Mesodermal cell (in vitro differentiated cells): ENCODE measurements at regions not wholly inside any gene's neighbourhood (a gene's known extent, or its start where the extent isn't known, plus 50 kb on each side); places are given as distances from the start of the nearest gene placed in this dataset.

ENCODE experiments used
- H3K27ac ChIP-seq: 2 replicates; pipeline ENCODE4 v1.7.0; 2013; ENCODE audit warnings: mild to moderate bottlenecking, low read depth, low read length, moderate library complexity; ENCODE audit not compliant: severe bottlenecking
- H3K36me3 ChIP-seq: 2 replicates; pipeline ENCODE4 v1.7.1; 2013; ENCODE audit warnings: mild to moderate bottlenecking, low read length, moderate library complexity; ENCODE audit not compliant: control insufficient read depth, insufficient read depth
- H3K4me1 ChIP-seq: one replicate; pipeline ENCODE4 v1.7.1; 2013; ENCODE audit warnings: mild to moderate bottlenecking, low read length; ENCODE audit not compliant: insufficient read depth, control insufficient read depth, poor library complexity, severe bottlenecking
- H3K4me3 ChIP-seq: 2 replicates; pipeline ENCODE4 v1.7.0; 2013; ENCODE audit warnings: low read length, control low read depth, mild to moderate bottlenecking; ENCODE audit not compliant: insufficient read depth, poor library complexity, severe bottlenecking; ENCODE audit errors: extremely low read depth
- H3K9me3 ChIP-seq: 2 replicates; pipeline ENCODE4 v1.7.1; 2013; ENCODE audit warnings: mild to moderate bottlenecking, low read length, moderate library complexity; ENCODE audit not compliant: control insufficient read depth
- WGBS, 2 experiments: methylation state at CpG; one replicate each; pipeline ENCODE4 v1.1.5; 2013; ENCODE audit warnings: missing lambda C conversion rate in 2 of 2; ENCODE audit not compliant: insufficient coverage in 2 of 2; 5-methylcytosine and 5-hydroxymethylcytosine counted together

GRCh38 chr11:134519788-134520187 is 107.7 kb upstream of the B3GAT1 start:
- Histone ChIP-seq H3K27ac (no peak overlapping the region), H3K4me1 (no peaks in the 10 kb centered on the region), H3K9me3 (no peaks in the 10 kb centered on the region), H3K4me3 (no peak overlapping the region), H3K36me3 (no peaks in the 10 kb centered on the region)
- 54 to 68% methylated on average over 3 to 7 of the region's 7 CpGs for WGBS, 2 experiments

DNA sequence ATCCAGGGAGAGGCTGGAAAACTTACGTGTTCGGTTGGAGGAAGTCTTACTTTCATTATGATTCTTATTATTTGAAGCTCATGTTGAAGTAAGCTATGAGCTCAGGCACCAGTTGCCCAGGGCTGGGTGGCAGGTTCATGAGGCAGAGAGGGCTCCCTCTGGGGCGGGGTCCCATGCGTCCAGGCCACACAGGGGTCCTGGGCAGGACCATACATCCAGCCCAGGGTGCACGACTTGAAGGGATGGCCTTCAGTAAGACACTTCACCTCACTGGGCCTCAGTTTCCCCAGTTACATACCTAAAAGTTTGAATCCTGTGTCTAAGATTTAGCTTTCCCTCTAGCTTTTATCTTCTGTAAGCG is 107.3 kb upstream of the B3GAT1 start:
- no peaks in the 10 kb centered on the region for H3K4me1 ChIP-seq

DNA sequence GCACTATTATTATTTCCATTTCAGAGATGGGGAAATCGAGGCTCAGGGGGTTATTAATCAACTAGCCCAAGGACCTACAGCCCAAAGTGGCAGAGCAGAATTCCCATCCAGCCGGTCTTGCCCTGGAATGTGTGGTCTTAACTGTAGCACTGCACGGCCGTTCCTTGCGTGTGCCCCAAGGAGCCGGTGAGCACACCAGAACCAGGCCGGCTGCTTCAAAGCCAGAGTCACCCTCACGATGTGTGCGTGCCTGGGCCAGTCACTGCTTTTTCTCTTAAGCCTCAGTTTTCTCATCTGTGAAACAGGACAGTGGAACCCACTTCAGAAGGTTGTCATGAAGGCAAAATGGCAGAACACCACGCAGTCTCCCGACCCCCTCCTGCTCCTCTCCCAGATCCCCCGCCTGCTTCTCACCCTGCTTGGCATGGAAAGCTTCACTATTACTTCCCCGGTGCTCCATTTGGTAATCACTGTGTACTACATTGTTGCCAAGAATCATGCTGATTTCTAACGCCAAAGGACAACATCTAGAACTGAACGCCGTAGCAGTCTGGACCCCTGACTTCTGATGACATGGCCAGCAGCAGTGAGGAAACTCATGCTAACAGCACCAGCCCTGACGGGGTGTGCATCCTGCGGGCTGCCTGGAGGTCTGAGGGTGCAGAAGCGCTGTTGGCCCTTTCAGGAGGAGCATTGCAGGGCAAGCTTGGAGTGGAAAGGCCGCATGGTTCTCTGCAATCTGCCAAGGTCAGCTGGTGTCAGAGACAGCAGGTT is 106.8 kb upstream of the B3GAT1 start:
- no peaks in the 10 kb centered on the region for H3K9me3 ChIP-seq
- H3K4me1 ChIP-seq, result no peaks in the 10 kb centered on the region
- no peak overlapping the region for H3K27ac ChIP-seq
- 91 to 96% methylated on average over 19 of the region's 20 CpGs for WGBS, 2 experiments
- H3K4me3 ChIP-seq, result no peak overlapping the region
- H3K36me3 ChIP-seq, result no peaks in the 10 kb centered on the region

More for the DNA sequence above, 107.3 kb upstream of the B3GAT1 start:
- H3K4me3 ChIP-seq, result no peak overlapping the region
- no peak overlapping the region for H3K27ac ChIP-seq
- WGBS, 2 experiments, result 80 to 94% methylated on average over 4 to 6 of the region's 6 CpGs
- no peaks in the 10 kb centered on the region for H3K36me3 ChIP-seq
- no peaks in the 10 kb centered on the region for H3K9me3 ChIP-seq

DNA sequence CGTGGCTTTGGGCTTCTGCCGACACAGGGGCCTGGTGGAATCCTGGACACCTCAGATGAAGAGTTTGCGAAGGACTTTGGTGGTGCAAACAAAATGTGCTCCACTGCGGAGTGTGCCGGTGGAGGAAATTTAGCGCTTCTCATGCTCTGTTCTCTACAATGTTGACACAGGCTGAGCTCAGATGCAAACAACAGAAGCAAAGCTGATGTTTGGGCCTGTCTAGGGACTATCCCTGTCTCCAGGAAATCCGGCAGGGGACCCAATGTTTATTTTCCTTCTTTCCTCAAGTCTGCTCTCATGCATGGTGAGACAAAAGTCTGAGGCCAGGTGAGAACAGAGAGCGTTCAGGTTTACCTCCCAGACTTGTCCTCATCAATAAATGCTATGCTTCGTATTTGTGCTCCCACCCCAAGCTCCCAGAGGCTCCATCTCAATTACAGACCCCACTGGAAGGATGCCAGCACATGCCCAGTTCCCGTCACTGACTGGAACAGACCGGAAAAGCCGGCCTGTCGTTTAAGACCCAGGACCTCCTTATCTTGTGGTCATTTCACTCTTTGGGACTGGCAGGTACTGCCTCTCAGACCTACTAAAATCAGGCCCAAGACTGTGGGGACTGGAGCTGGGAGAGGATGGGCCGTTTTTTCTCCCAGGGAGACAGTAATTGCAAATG is 105.7 kb upstream of the B3GAT1 start:
- Histone ChIP-seq H3K4me1 (no peaks in the 10 kb centered on the region), H3K4me3 (no peak overlapping the region), H3K36me3 (no peaks in the 10 kb centered on the region), H3K27ac (no peak overlapping the region), H3K9me3 (no peaks in the 10 kb centered on the region)
- WGBS, 2 experiments, result 90 to 91% methylated on average over 13 to 14 of the region's 14 CpGs

DNA sequence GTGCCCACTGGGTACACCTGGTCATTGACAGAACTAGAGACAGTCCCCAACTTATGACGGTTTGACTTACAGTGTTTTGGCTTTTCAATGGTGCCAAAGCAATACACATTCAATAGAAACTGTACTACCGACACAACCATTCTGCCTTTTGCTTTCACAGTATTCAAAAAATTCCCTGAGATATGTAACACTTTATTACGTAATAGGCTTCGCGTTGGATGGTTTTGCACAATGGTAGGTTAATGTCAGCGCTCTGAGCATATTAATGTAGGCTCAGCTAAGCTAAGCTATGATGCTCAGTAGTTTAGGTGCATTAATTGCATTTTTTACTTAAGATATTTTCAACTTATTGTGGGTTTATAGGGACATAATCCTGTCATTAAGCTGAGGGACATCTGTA is 105.1 kb upstream of the B3GAT1 start:
- 89 to 90% methylated on average over 5 to 6 of the region's 6 CpGs for WGBS, 2 experiments
- Histone ChIP-seq H3K36me3 (no peaks in the 10 kb centered on the region), H3K4me1 (no peaks in the 10 kb centered on the region), H3K4me3 (no peak overlapping the region), H3K27ac (no peak overlapping the region), H3K9me3 (no peaks in the 10 kb centered on the region)

DNA sequence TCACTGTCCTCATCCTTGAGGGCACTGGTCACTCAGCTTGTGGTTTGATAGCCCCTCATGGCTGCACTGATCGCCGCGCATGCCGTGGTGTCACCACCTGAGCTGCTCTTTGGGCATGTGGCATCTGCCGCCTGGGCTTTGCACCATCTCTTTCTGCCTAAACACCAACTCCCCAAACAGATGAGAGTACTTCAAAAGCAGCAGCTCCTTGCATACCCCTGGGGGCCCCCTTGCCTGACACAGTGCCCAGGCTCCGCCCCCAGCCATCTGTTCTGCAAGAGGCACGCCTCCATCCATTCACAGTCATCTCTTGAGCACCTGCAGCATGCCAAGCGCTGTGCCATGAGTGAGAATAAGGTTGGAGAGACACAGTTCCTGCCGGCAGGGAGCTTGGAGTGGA is 104.5 kb upstream of the B3GAT1 start:
- H3K4me1 ChIP-seq, result no peaks in the 10 kb centered on the region
- H3K4me3 ChIP-seq, result no peak overlapping the region
- 77 to 85% methylated on average over 9 of the region's 9 CpGs for WGBS, 2 experiments
- no peak overlapping the region for H3K27ac ChIP-seq
- H3K9me3 ChIP-seq, result no peaks in the 10 kb centered on the region
- H3K36me3 ChIP-seq, result no peaks in the 10 kb centered on the region

DNA sequence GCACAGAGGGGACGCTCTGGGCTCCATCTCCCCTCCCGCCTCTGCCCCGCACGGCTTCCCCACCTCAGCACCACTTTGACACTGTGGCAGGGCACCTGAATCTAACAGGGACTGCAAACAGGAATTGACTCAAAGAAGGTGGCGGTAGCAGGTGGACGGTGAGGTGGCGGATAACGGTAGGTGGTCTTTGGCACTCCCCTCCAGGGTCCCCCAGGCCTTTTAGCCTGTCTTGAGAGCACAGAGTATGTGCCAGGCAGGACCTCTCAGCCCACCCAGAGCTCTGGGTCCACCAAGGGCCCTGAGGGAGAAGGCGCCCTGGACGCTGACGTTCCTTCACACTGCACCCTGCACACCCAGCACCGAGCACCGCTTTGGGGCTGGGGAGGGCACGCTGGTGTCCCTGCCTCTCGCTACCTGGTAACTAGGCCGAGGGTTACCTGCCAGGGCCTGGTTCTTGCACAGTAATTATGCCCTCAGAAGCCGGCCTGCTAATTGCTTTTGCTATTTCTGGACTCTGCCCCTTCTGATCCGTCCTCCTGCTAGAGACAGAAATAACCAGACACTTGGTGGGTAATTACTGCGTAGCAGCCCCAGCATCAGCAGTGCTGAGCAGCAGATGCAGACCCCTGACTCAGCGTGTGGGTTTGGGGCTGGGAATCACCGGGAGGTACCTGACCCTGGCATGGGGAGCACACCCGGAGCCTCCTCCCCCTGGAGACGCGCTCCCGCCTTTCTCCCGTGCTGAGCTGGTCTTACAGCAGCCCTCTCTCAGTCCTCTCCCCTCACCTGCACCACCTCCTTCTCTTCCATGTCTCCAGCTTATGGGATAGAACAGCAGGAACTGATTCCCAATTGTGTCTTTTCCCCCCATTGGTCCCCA is 103.3 kb upstream of the B3GAT1 start:
- Histone ChIP-seq H3K9me3 (no peaks in the 10 kb centered on the region), H3K36me3 (no peaks in the 10 kb centered on the region), H3K4me3 (no peak overlapping the region), H3K4me1 (no peaks in the 10 kb centered on the region), H3K27ac (no peak overlapping the region)
- WGBS, 2 experiments, result 92 to 95% methylated on average over 17 to 26 of the region's 26 CpGs

GRCh38 chr11:134514354-134514951 is 102.4 kb upstream of the B3GAT1 start:
- WGBS, 2 experiments, result 71 to 87% methylated on average over 6 to 7 of the region's 10 CpGs
- Histone ChIP-seq H3K4me1 (no peaks in the 10 kb centered on the region), H3K27ac (no peak overlapping the region), H3K4me3 (no peak overlapping the region), H3K9me3 (no peaks in the 10 kb centered on the region), H3K36me3 (no peaks in the 10 kb centered on the region)

DNA sequence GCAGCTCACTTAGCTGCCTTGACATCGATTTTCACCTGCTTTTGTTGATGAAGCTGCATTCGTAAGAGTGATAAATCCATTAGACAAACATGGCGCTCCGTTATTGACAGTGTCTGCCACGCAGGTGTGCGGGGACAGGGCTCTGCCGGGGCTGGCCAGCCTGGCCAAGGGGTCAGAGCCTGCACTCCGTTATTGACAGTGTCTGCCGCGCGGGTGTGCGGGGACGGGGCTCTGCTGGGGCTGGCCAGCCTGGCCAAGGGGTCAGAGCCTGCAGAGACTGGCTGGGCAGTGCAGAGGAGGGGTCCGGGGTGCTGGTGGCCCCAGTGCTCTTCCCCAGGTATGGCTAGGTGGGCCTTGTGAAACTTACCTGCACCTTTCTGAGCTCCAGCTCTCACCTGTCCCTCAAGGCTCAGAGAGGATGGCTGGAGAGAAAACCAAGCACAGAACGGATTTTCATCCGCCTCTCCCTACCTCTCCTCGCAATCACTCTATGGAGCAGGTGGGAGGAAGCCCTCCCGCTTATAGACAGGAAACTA is 101.6 kb upstream of the B3GAT1 start:
- Histone ChIP-seq H3K36me3 (no peaks in the 10 kb centered on the region), H3K27ac (no peak overlapping the region), H3K9me3 (no peaks in the 10 kb centered on the region), H3K4me1 (no peaks in the 10 kb centered on the region), H3K4me3 (no peak overlapping the region)
- 93 to 95% methylated on average over 15 to 17 of the region's 18 CpGs for WGBS, 2 experiments
